H1 (cell line): ENCODE measurements at regions not wholly inside any gene's neighbourhood (a gene's known extent, or its start where the extent isn't known, plus 50 kb on each side); places are given as distances from the start of the nearest gene placed in this dataset.

Experiments
- CTCF ChIA-PET: fragments of 300-600 bp; sonication (Branson Sonifier 250); formaldehyde crosslinking; loops from one replicate; lab custom pipeline; 2021; ENCODE audit not compliant: partially characterized antibody; lab: Charles Lee
- POLR2A ChIA-PET: fragments of 300-600 bp; sonication (Branson Sonifier 250); formaldehyde crosslinking; loops from one replicate; lab custom pipeline; 2021; ENCODE audit warnings: inconsistent platforms; ENCODE audit not compliant: partially characterized antibody; lab: Charles Lee
- DNase-seq, 2 experiments: peaks; one replicate each; pipeline versions ENCODE4 v3.0.0 to v3.0.0-alpha.2; 2010 to 2022; ENCODE audit warnings: low spot score in 2 of 2, low read depth in 1 of 2, mixed read lengths in 1 of 2
- FAIRE-seq: peaks from 2 replicates; lab custom pipeline; 2011; peaks lifted over from hg19 to GRCh38; lab: Jason Lieb, UNC
- H2AFZ ChIP-seq: 2 replicates; pipeline ENCODE4 v1.8.1; 2012; ENCODE audit warnings: low read length, inconsistent platforms
- H2AK5ac ChIP-seq: 2 replicates; pipeline ENCODE4 v1.6.1; 2013; ENCODE audit warnings: low read depth, low read length
- H2BK120ac ChIP-seq: replicated peaks from 2 replicates; pipeline ENCODE3; 2013; ENCODE audit warnings: low read depth, low read length, inconsistent platforms
- H2BK12ac ChIP-seq: 2 replicates; pipeline ENCODE4 v1.6.1; 2013; ENCODE audit warnings: low read depth, low read length
- H2BK15ac ChIP-seq: 2 replicates; pipeline ENCODE4 v1.6.1; 2013; ENCODE audit warnings: low read length
- H2BK20ac ChIP-seq: 2 replicates; pipeline ENCODE4 v1.6.1; 2013; ENCODE audit warnings: low read length
- H2BK5ac ChIP-seq: 2 replicates; pipeline ENCODE4 v1.6.1; 2013; ENCODE audit warnings: low read depth, low read length
- H3K14ac ChIP-seq: 2 replicates; pipeline ENCODE4 v1.6.1; 2013; ENCODE audit warnings: inconsistent platforms; ENCODE audit not compliant: insufficient read length
- H3K18ac ChIP-seq: 2 replicates; pipeline ENCODE4 v1.6.1; 2013; ENCODE audit warnings: low read length; ENCODE audit errors: extremely low read depth
- H3K23ac ChIP-seq: 2 replicates; pipeline ENCODE4 v1.6.1; 2013; ENCODE audit warnings: inconsistent platforms; ENCODE audit not compliant: insufficient read length
- H3K23me2 ChIP-seq: 2 replicates; pipeline ENCODE4 v1.6.1; 2013; ENCODE audit warnings: low read depth, low read length
- H3K27ac ChIP-seq: 2 replicates; pipeline ENCODE4 v1.6.1; 2011; ENCODE audit warnings: low read depth, low read length, inconsistent platforms
- H3K27me3 ChIP-seq, 4 experiments: replicated peaks in 1 of 4; 1 replicate in 1 of 4; 2 replicates in 3 of 4; pipeline versions ENCODE4 v1.6.1 to v1.8.1; 2011 to 2013; ENCODE audit warnings: low read length in 3 of 4, mild to moderate bottlenecking in 3 of 4, inconsistent platforms in 2 of 4, mixed read lengths in 2 of 4, moderate library complexity in 1 of 4; ENCODE audit not compliant: control insufficient read depth in 3 of 4, insufficient read depth in 3 of 4; ENCODE audit errors: extremely low read depth in 1 of 4
- H3K36me3 ChIP-seq, 4 experiments: 2 replicates each; pipeline versions ENCODE4 v1.6.1 to v1.8.1; 2011 to 2013; ENCODE audit warnings: mild to moderate bottlenecking in 4 of 4, low read length in 3 of 4, moderate library complexity in 2 of 4, control low read depth in 1 of 4, inconsistent platforms in 1 of 4; ENCODE audit not compliant: insufficient read depth in 4 of 4, control insufficient read depth in 2 of 4
- H3K4ac ChIP-seq: replicated peaks from 2 replicates; pipeline ENCODE3; 2013; ENCODE audit warnings: low read length, low read depth, mixed read lengths, inconsistent platforms; ENCODE audit not compliant: insufficient read length
- H3K4me1 ChIP-seq, 4 experiments: replicated peaks in 1 of 4; 1 replicate in 1 of 4; 2 replicates in 3 of 4; pipeline versions ENCODE4 v1.6.1 to v1.8.1; 2011 to 2013; ENCODE audit warnings: low read length in 3 of 4, inconsistent platforms in 2 of 4, mixed read lengths in 1 of 4; ENCODE audit not compliant: insufficient read depth in 4 of 4, control insufficient read depth in 3 of 4
- H3K4me2 ChIP-seq, 2 experiments: 2 replicates each; pipeline versions ENCODE4 v1.6.1 to v1.8.1; 2011 to 2013; ENCODE audit warnings: low read depth in 2 of 2, low read length in 2 of 2, control low read depth in 1 of 2, inconsistent platforms in 1 of 2, mild to moderate bottlenecking in 1 of 2; ENCODE audit not compliant: insufficient read depth in 1 of 2
- H3K4me3 ChIP-seq, 4 experiments: fragments of 200-600, 300-600 bp in 1 of 4; sonication (generic), shearing (Covaris generic), sonication (Bioruptor Twin) in 1 of 4; 2 replicates each; pipeline versions ENCODE4 v1.5.1 to v1.8.1; 2011 to 2016; ENCODE audit warnings: low read length in 4 of 4, low read depth in 3 of 4, control low read depth in 2 of 4, inconsistent platforms in 2 of 4, mild to moderate bottlenecking in 2 of 4, mixed read lengths in 1 of 4, moderate library complexity in 1 of 4; ENCODE audit not compliant: insufficient read depth in 2 of 4; ENCODE audit errors: extremely low read depth in 1 of 4
- H3K56ac ChIP-seq: replicated peaks from 2 replicates; pipeline ENCODE3; 2013; ENCODE audit warnings: low read depth, mild to moderate bottlenecking, mixed read lengths, low read length, inconsistent platforms; ENCODE audit not compliant: insufficient read length
- H3K79me1 ChIP-seq: 2 replicates; pipeline ENCODE4 v1.6.1; 2013; ENCODE audit warnings: low read depth, low read length, control low read depth
- H3K79me2 ChIP-seq, 2 experiments: 2 replicates each; pipeline versions ENCODE4 v1.6.1 to v1.8.1; 2012 to 2013; ENCODE audit warnings: low read length in 2 of 2, mild to moderate bottlenecking in 2 of 2, inconsistent platforms in 1 of 2; ENCODE audit not compliant: insufficient read depth in 2 of 2, control insufficient read depth in 1 of 2
- H3K9ac ChIP-seq, 4 experiments: replicated peaks in 1 of 4; 1 replicate in 1 of 4; 2 replicates in 3 of 4; pipeline versions ENCODE4 v1.6.1 to v1.8.1; 2011 to 2013; ENCODE audit warnings: low read depth in 3 of 4, low read length in 3 of 4, control low read depth in 2 of 4, mild to moderate bottlenecking in 2 of 4, moderate library complexity in 2 of 4, inconsistent platforms in 1 of 4; ENCODE audit errors: extremely low read depth in 1 of 4
- H3K9me3 ChIP-seq, 2 experiments: 2 replicates each; pipeline versions ENCODE4 v1.6.1 to v1.8.1; 2012 to 2013; ENCODE audit warnings: mild to moderate bottlenecking in 2 of 2, moderate library complexity in 2 of 2, control low read depth in 1 of 2, inconsistent platforms in 1 of 2, low read depth in 1 of 2, low read length in 1 of 2, mixed read lengths in 1 of 2; ENCODE audit not compliant: insufficient read depth in 2 of 2
- H4K20me1 ChIP-seq, 2 experiments: replicated peaks in 1 of 2; 2 replicates each; pipeline versions ENCODE3 to v1.8.1; 2011 to 2013; ENCODE audit warnings: inconsistent platforms in 2 of 2, low read length in 2 of 2, mild to moderate bottlenecking in 1 of 2; ENCODE audit not compliant: insufficient read depth in 2 of 2, control insufficient read depth in 1 of 2
- H4K5ac ChIP-seq: 2 replicates; pipeline ENCODE4 v1.6.1; 2013; ENCODE audit warnings: low read length, low read depth, mixed read lengths, inconsistent platforms; ENCODE audit not compliant: insufficient read length
- H4K8ac ChIP-seq: 2 replicates; pipeline ENCODE4 v1.8.0; 2013; ENCODE audit warnings: mild to moderate bottlenecking, moderate library complexity, low read length, inconsistent platforms; ENCODE audit not compliant: insufficient read depth; ENCODE audit errors: extremely low read depth
- H4K91ac ChIP-seq: replicated peaks from 2 replicates; pipeline ENCODE3; 2013; ENCODE audit warnings: low read length, mixed read lengths, inconsistent platforms; ENCODE audit not compliant: insufficient read length
- CBX5 ChIP-seq: fragments of 300-800, 300-1000 bp; sonication (generic); IDR thresholded peaks from 2 replicates; pipeline ENCODE4 v1.7.1; 2016; ENCODE audit warnings: antibody characterized with exemption, low read length, low read depth
- CTCF ChIP-seq, 3 experiments: IDR thresholded peaks; 1 replicate in 2 of 3; 2 replicates in 1 of 3; pipeline versions ENCODE4 v1.5.1 to v1.6.1; 2011; ENCODE audit warnings: low read length in 3 of 3, mild to moderate bottlenecking in 3 of 3, inconsistent platforms in 2 of 3, low read depth in 1 of 3, moderate library complexity in 1 of 3; ENCODE audit not compliant: insufficient read depth in 1 of 3; ENCODE audit errors: control extremely low read depth in 1 of 3
- KDM1A ChIP-seq: fragments of 200-600, 300-600 bp; sonication (generic); IDR thresholded peaks from 2 replicates; pipeline ENCODE4 v1.7.1; 2016; ENCODE audit warnings: mild to moderate bottlenecking, low read length, borderline replicate concordance
- WGBS, 2 experiments: shearing (Covaris generic) in 1 of 2; methylation state at CpG; one replicate each; pipeline versions ENCODE4 v1.1.6 to v1.1.7; 2013 to 2015; ENCODE audit warnings: low lambda C conversion rate in 2 of 2, mixed read lengths in 2 of 2, inconsistent platforms in 1 of 2, low coverage in 1 of 2, missing lambda C conversion rate in 1 of 2; ENCODE audit not compliant: insufficient replicate concordance in 2 of 2, insufficient coverage in 1 of 2, insufficient read length in 1 of 2; ENCODE audit errors: extremely low coverage in 1 of 2, missing lambda C conversion rate in 1 of 2; 5-methylcytosine and 5-hydroxymethylcytosine counted together

- no peak overlapping the region for H2BK5ac ChIP-seq
- 0 out of 7 replicates have a peak, but pooled peaks cover 0 to 5% (median 0%) of the 10 kb centered on the region in 4 experiments for H3K4me1 ChIP-seq
- H2BK15ac ChIP-seq: no peak overlapping the region
- H2AFZ ChIP-seq: no peak overlapping the region
- TF ChIP-seq CBX5 (no peak), CTCF (IDR thresholded peaks at IDR 0.05; ENCODE audit: control extremely low read depth in 1 of 3, insufficient read depth in 1 of 3, low read depth in 1 of 3, low read length in 3 of 3) (no peak), KDM1A (no peak)
- no peaks in the 10 kb centered on the region for H4K20me1 ChIP-seq
- WGBS, 2 experiments: 86% methylated on average over 5 of the region's 6 CpGs; no CpG with 5 or more reads in 1 of the 2 experiments
- no peak overlapping the region for H4K91ac ChIP-seq
- no peak for DNase-seq
- no peak for FAIRE-seq
- no peak overlapping the region for H3K4ac ChIP-seq
- no peak overlapping the region for H3K23ac ChIP-seq
- H3K4me2 ChIP-seq: no peak overlapping the region
- H2BK20ac ChIP-seq: no peak overlapping the region
- H3K9ac ChIP-seq: no peak overlapping the region
- H3K27ac ChIP-seq: no peak overlapping the region
- no peak overlapping the region for H3K14ac ChIP-seq
- ChIA-PET POLR2A (no interaction called here), CTCF (interaction anchor here (0.7 to 2.2 kb wide), 3 partner anchors 11 to 287 kb away, joined by 3 to 8 read pairs (median 3); partner anchors contain the start of gene EFNB1)
- no peak overlapping the region for H4K5ac ChIP-seq
- no peaks in the 10 kb centered on the region; the same call in 1 of the 2 replicates for H3K79me1 ChIP-seq
- no peak overlapping the region for H3K56ac ChIP-seq
- H3K36me3 ChIP-seq: no peaks in the 10 kb centered on the region
- no peak overlapping the region for H2AK5ac ChIP-seq
- no peaks in the 10 kb centered on the region for H3K79me2 ChIP-seq
- no peaks in the 10 kb centered on the region for H3K9me3 ChIP-seq
- no peak overlapping the region for H2BK120ac ChIP-seq
- H3K27me3 ChIP-seq: no peaks in the 10 kb centered on the region
- peaks cover 3% of the 10 kb centered on the region; the same call in 1 of the 2 replicates for H3K23me2 ChIP-seq
- no peak overlapping the region for H4K8ac ChIP-seq
- H2BK12ac ChIP-seq: no peak overlapping the region
- no peak overlapping the region for H3K18ac ChIP-seq
- no peak overlapping the region for H3K4me3 ChIP-seq
Measured at GRCh38 chrX:68934922-68935321, 106.1 kb downstream of the EFNB1 start.
